SU-DHL-6 (cell line): ENCODE measurements at regions not wholly inside any gene's neighbourhood (a gene's known extent, or its start where the extent isn't known, plus 50 kb on each side); places are given as distances from the start of the nearest gene placed in this dataset.

ENCODE experiments used
- EZH2phosphoT487 ChIP-seq: fragments of 200-600 bp; sonication (generic), shearing (Covaris generic); conservative IDR thresholded peaks from 2 replicates; pipeline ENCODE4 v1.6.1; 2018; ENCODE audit warnings: mild to moderate bottlenecking, antibody characterized with exemption, low read length, moderate library complexity, mixed read lengths
- TF ChIP-seq, protein P1 (sequence below): fragments of 200-600 bp; sonication (generic); IDR thresholded peaks from one replicate; pipeline ENCODE4 v1.5.1; 2017; ENCODE audit warnings: antibody characterized with exemption, mild to moderate bottlenecking, low read length, moderate library complexity; ENCODE audit not compliant: insufficient read depth, poor library complexity, severe bottlenecking

GRCh38 chr2:176457481-176457880 lies 188.2 kb downstream of the MTX2 start:
- TF ChIP-seq, protein P1, sequence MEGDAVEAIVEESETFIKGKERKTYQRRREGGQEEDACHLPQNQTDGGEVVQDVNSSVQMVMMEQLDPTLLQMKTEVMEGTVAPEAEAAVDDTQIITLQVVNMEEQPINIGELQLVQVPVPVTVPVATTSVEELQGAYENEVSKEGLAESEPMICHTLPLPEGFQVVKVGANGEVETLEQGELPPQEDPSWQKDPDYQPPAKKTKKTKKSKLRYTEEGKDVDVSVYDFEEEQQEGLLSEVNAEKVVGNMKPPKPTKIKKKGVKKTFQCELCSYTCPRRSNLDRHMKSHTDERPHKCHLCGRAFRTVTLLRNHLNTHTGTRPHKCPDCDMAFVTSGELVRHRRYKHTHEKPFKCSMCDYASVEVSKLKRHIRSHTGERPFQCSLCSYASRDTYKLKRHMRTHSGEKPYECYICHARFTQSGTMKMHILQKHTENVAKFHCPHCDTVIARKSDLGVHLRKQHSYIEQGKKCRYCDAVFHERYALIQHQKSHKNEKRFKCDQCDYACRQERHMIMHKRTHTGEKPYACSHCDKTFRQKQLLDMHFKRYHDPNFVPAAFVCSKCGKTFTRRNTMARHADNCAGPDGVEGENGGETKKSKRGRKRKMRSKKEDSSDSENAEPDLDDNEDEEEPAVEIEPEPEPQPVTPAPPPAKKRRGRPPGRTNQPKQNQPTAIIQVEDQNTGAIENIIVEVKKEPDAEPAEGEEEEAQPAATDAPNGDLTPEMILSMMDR = no peak
- TF ChIP-seq EZH2phosphoT487 = no peak
